Loucy (cell line): ENCODE measurements at regions not wholly inside any gene's neighbourhood (a gene's known extent, or its start where the extent isn't known, plus 50 kb on each side); places are given as distances from the start of the nearest gene placed in this dataset.

ENCODE experiments used
- H2AFZ ChIP-seq: fragments of 200-600 bp; sonication (generic); 2 replicates; pipeline ENCODE4 v1.6.0; 2016; ENCODE audit warnings: antibody characterized with exemption, mild to moderate bottlenecking, low read length, moderate library complexity
- H3F3A ChIP-seq: fragments of 200-600 bp; 2 replicates; pipeline ENCODE4 v1.6.0; 2016; ENCODE audit warnings: antibody characterized with exemption, low read depth, mild to moderate bottlenecking
- H3K27me3 ChIP-seq: fragments of 200-600 bp; sonication (generic); 2 replicates; pipeline ENCODE4 v1.6.1; 2014; ENCODE audit warnings: low read length, mild to moderate bottlenecking; ENCODE audit not compliant: insufficient read depth, poor library complexity, severe bottlenecking
- H3K36me3 ChIP-seq: fragments of 200-600 bp; sonication (generic); 2 replicates; pipeline ENCODE4 v1.6.1; 2016; ENCODE audit warnings: low read length; ENCODE audit not compliant: insufficient read depth
- H3K4me1 ChIP-seq: fragments of 200-600 bp; sonication (generic); 2 replicates; pipeline ENCODE4 v1.5.1; 2014; ENCODE audit warnings: low read length, mild to moderate bottlenecking; ENCODE audit not compliant: insufficient read depth, poor library complexity, severe bottlenecking
- H3K4me2 ChIP-seq: fragments of 200-600 bp; sonication (generic); 2 replicates; pipeline ENCODE4 v1.6.0; 2014; ENCODE audit warnings: antibody characterized with exemption, low read length, low read depth, mild to moderate bottlenecking; ENCODE audit not compliant: poor library complexity, severe bottlenecking
- H3K4me3 ChIP-seq: fragments of 200-600 bp; sonication (generic); 2 replicates; pipeline ENCODE4 v1.5.1; 2014; ENCODE audit warnings: low read length, mild to moderate bottlenecking, mixed read lengths; ENCODE audit not compliant: poor library complexity, severe bottlenecking
- H3K79me2 ChIP-seq: fragments of 200-600 bp; sonication (generic); 2 replicates; pipeline ENCODE4 v1.6.1; 2014; ENCODE audit warnings: low read length; ENCODE audit not compliant: insufficient read depth
- H3K9ac ChIP-seq: fragments of 200-600 bp; sonication (generic); 2 replicates; pipeline ENCODE4 v1.6.0; 2014; ENCODE audit warnings: mild to moderate bottlenecking, low read depth, low read length, moderate library complexity; ENCODE audit not compliant: poor library complexity, severe bottlenecking
- H3K9me2 ChIP-seq: fragments of 200-600 bp; sonication (generic); replicated peaks from 2 replicates; pipeline ENCODE4 v1.6.1; 2016; ENCODE audit warnings: low read depth, low read length, mixed read lengths
- H3K9me3 ChIP-seq: fragments of 200-600 bp; sonication (generic); 2 replicates; pipeline ENCODE4 v1.6.1; 2014; ENCODE audit warnings: mild to moderate bottlenecking, antibody characterized with exemption, low read length, low read depth; ENCODE audit not compliant: insufficient read depth
- H4K20me1 ChIP-seq: fragments of 200-600 bp; sonication (generic); 2 replicates; pipeline ENCODE4 v1.6.0; 2014; ENCODE audit warnings: antibody characterized with exemption, low read length, mild to moderate bottlenecking; ENCODE audit not compliant: insufficient read depth, poor library complexity, severe bottlenecking
- CTCF ChIP-seq: fragments of 200-600 bp; sonication (generic); conservative IDR thresholded peaks from 2 replicates; pipeline ENCODE4 v1.5.1; 2014; ENCODE audit warnings: mild to moderate bottlenecking, antibody characterized with exemption, low read length
- EZH2phosphoT487 ChIP-seq: fragments of 200-600 bp; IDR thresholded peaks from 2 replicates; pipeline ENCODE4 v1.6.1; 2018; ENCODE audit warnings: antibody characterized with exemption, mild to moderate bottlenecking, moderate library complexity, borderline replicate concordance

GRCh38 chr5:117761186-117761585 lies 1186.6 kb upstream of the SEMA6A start:
- no peaks in the 10 kb centered on the region for H3K9me3 ChIP-seq
- H4K20me1 ChIP-seq: no peaks in the 10 kb centered on the region
- no peak for TF ChIP-seq EZH2phosphoT487
- no peak for TF ChIP-seq CTCF
- H3K4me3 ChIP-seq: no peak overlapping the region
- peak overlapping the region; percentile 28 for H3K4me2 ChIP-seq
- H3K9ac ChIP-seq: no peak overlapping the region
- H3K4me1 ChIP-seq: peaks cover 21% of the 10 kb centered on the region
- no peaks in the 10 kb centered on the region for H3K79me2 ChIP-seq
- H3K36me3 ChIP-seq: no peaks in the 10 kb centered on the region
- H3K9me2 ChIP-seq: no peaks in the 10 kb centered on the region
- no peak overlapping the region for H2AFZ ChIP-seq
- H3K27me3 ChIP-seq: no peaks in the 10 kb centered on the region
- H3F3A ChIP-seq: no peaks in the 10 kb centered on the region

GRCh38 chr5:117759849-117760499 lies 1185.4 kb upstream of the SEMA6A start:
- no peak for TF ChIP-seq EZH2phosphoT487
- TF ChIP-seq CTCF: no peak
- Histone ChIP-seq H3K9me2 (no peaks in the 10 kb centered on the region), H3F3A (no peaks in the 10 kb centered on the region), H3K36me3 (no peaks in the 10 kb centered on the region), H3K4me3 (no peak overlapping the region), H4K20me1 (no peaks in the 10 kb centered on the region), H2AFZ (no peak overlapping the region), H3K9me3 (no peaks in the 10 kb centered on the region), H3K9ac (no peak overlapping the region), H3K4me2 (peak overlapping the region; percentile 48), H3K27me3 (no peaks in the 10 kb centered on the region), H3K4me1 (peaks cover 21% of the 10 kb centered on the region), H3K79me2 (no peaks in the 10 kb centered on the region)

- no peak overlapping the region for H3K4me3 ChIP-seq
- TF ChIP-seq CTCF (no peak), EZH2phosphoT487 (no peak)
- H2AFZ ChIP-seq: no peak overlapping the region
Measured at GRCh38 chr5:117752403-117752802, 1177.8 kb upstream of the SEMA6A start.

More at GRCh38 chr5:117752403-117752802, 1177.8 kb upstream of the SEMA6A start:
- H3K9ac ChIP-seq: no peak overlapping the region
- no peaks in the 10 kb centered on the region for H3K9me3 ChIP-seq
- no peaks in the 10 kb centered on the region for H3K9me2 ChIP-seq
- no peaks in the 10 kb centered on the region for H3K79me2 ChIP-seq
- H3F3A ChIP-seq: no peaks in the 10 kb centered on the region
- no peaks in the 10 kb centered on the region for H4K20me1 ChIP-seq
- H3K36me3 ChIP-seq: no peaks in the 10 kb centered on the region
- H3K4me1 ChIP-seq: no peaks in the 10 kb centered on the region
- H3K27me3 ChIP-seq: no peaks in the 10 kb centered on the region
- no peak overlapping the region for H3K4me2 ChIP-seq
